Activated naive CD8-positive, alpha-beta T cell treated with anti-CD3 and anti-CD28 coated beads for 36 hours (primary cell): ENCODE measurements at regions not wholly inside any gene's neighbourhood (a gene's known extent, or its start where the extent isn't known, plus 50 kb on each side); places are given as distances from the start of the nearest gene placed in this dataset.
"Not testable (repeated sequence)": the region's sequence is repeated elsewhere in the genome, so short reads cannot be mapped to it uniquely, and the experiment has no call there.

Source experiments
- DNase-seq: peaks from one replicate; pipeline ENCODE4 v3.0.0; 2021
- H3K27ac Mint-ChIP-seq: one replicate; pipeline ENCODE4 v1.8.0; 2022; ENCODE audit warnings: mild to moderate bottlenecking, moderate library complexity, mixed read lengths
- H3K27me3 Mint-ChIP-seq: one replicate; pipeline ENCODE4 v1.8.0; 2022; ENCODE audit warnings: mild to moderate bottlenecking, mixed read lengths
- H3K36me3 Mint-ChIP-seq: one replicate; pipeline ENCODE4 v1.8.0; 2021; ENCODE audit warnings: mild to moderate bottlenecking, mixed read lengths
- H3K4me1 Mint-ChIP-seq: one replicate; pipeline ENCODE4 v1.8.0; 2021; ENCODE audit warnings: mixed read lengths
- H3K4me3 Mint-ChIP-seq: one replicate; pipeline ENCODE4 v1.8.0; 2022; ENCODE audit warnings: mild to moderate bottlenecking, moderate library complexity, mixed read lengths
- H3K9me3 Mint-ChIP-seq: one replicate; pipeline ENCODE4 v1.8.0; 2022; ENCODE audit warnings: mixed read lengths

- DNase-seq: no peak
- no peaks in the 10 kb centered on the region for H3K36me3 Mint-ChIP-seq
- peaks cover 5% of the 10 kb centered on the region for H3K9me3 Mint-ChIP-seq
- H3K27me3 Mint-ChIP-seq: no peaks in the 10 kb centered on the region
- H3K27ac Mint-ChIP-seq: no peak overlapping the region
- no peaks in the 10 kb centered on the region for H3K4me1 Mint-ChIP-seq
- no peak overlapping the region for H3K4me3 Mint-ChIP-seq
Observed at GRCh38 chr13:80685942-80686341, 345.0 kb upstream of the SPRY2 start.

- Mint-ChIP-seq H3K27ac (no peak overlapping the region), H3K4me3 (no peak overlapping the region), H3K4me1 (no peaks in the 10 kb centered on the region), H3K9me3 (peaks cover 3% of the 10 kb centered on the region), H3K27me3 (no peaks in the 10 kb centered on the region), H3K36me3 (no peaks in the 10 kb centered on the region)
- no peak for DNase-seq
Observed at GRCh38 chr13:80684217-80684991, 343.5 kb upstream of the SPRY2 start.

- Mint-ChIP-seq H3K4me3 (no peak overlapping the region), H3K27me3 (no peaks in the 10 kb centered on the region), H3K27ac (no peak overlapping the region), H3K9me3 (peaks cover 5% of the 10 kb centered on the region), H3K4me1 (no peaks in the 10 kb centered on the region), H3K36me3 (no peaks in the 10 kb centered on the region)
- no peak for DNase-seq
Observed at GRCh38 chr13:80680786-80681366, 339.9 kb upstream of the SPRY2 start.

DNA sequence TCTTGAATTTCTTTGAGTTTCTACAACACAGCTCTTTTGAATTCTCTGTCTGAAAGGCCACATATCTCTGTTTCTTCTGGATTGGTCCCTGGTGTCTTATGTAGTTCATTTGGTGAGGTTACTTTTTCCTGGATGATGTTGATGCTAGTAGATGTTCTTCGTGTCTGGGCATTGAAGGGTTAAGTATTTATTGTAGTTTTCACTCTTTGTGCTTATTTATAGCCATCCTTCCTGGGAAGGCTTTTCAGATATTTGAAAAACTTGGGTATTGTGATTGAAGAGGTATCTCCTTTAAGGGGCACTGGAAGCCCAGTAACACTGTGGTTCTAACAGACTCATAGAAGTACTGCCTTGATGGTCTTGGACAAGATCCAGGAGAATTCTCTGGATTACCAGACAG lies 338.5 kb upstream of the SPRY2 start:
- DNase-seq: no peak
- peaks cover 8% of the 10 kb centered on the region for H3K9me3 Mint-ChIP-seq
- H3K4me1 Mint-ChIP-seq: no peaks in the 10 kb centered on the region
- H3K27me3 Mint-ChIP-seq: no peaks in the 10 kb centered on the region
- no peak overlapping the region for H3K4me3 Mint-ChIP-seq
- no peaks in the 10 kb centered on the region for H3K36me3 Mint-ChIP-seq
- no peak overlapping the region for H3K27ac Mint-ChIP-seq

- Mint-ChIP-seq H3K9me3 (peaks cover 8% of the 10 kb centered on the region), H3K4me3 (no peak overlapping the region), H3K27ac (no peak overlapping the region), H3K27me3 (no peaks in the 10 kb centered on the region), H3K4me1 (no peaks in the 10 kb centered on the region), H3K36me3 (no peaks in the 10 kb centered on the region)
- DNase-seq: no peak
Observed at GRCh38 chr13:80677227-80677626, 336.3 kb upstream of the SPRY2 start.

- not testable (repeated sequence) for DNase-seq, H3K27me3 Mint-ChIP-seq, H3K4me3 Mint-ChIP-seq, H3K27ac Mint-ChIP-seq, H3K36me3 Mint-ChIP-seq, H3K9me3 Mint-ChIP-seq, H3K4me1 Mint-ChIP-seq
Observed at GRCh38 chr13:80675442-80675841, 334.5 kb upstream of the SPRY2 start.

GRCh38 chr13:80671773-80672172 lies 330.8 kb upstream of the SPRY2 start:
- Mint-ChIP-seq H3K9me3 (peaks cover 5% of the 10 kb centered on the region), H3K27me3 (no peaks in the 10 kb centered on the region), H3K27ac (no peak overlapping the region), H3K36me3 (no peaks in the 10 kb centered on the region), H3K4me1 (no peaks in the 10 kb centered on the region), H3K4me3 (no peak overlapping the region)
- DNase-seq: no peak

DNA sequence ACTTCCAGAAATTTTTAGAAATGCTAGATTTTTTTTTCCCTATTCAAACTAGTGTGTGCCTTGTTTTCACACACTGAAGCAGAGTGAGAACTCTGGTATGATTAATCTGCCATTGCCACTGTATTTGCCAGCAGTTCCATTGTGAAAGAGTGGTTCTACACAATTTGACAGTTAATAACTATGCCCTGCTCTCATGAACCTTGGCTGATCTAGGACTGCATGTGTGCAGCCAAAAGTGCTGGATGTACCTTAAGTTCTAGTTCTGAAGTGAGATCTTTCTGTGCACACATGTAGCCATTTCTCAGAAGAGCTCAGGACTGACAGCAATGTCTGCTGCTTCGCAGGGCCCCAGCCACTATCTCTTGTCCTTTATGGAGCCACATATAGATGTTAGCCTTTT lies 328.2 kb upstream of the SPRY2 start:
- DNase-seq: no peak
- Mint-ChIP-seq H3K4me3 (no peak overlapping the region), H3K4me1 (no peaks in the 10 kb centered on the region), H3K36me3 (no peaks in the 10 kb centered on the region), H3K27me3 (no peaks in the 10 kb centered on the region), H3K9me3 (no peaks in the 10 kb centered on the region), H3K27ac (no peak overlapping the region)

GRCh38 chr13:80668452-80668851 lies 327.5 kb upstream of the SPRY2 start:
- H3K4me3 Mint-ChIP-seq: no peak overlapping the region
- no peaks in the 10 kb centered on the region for H3K4me1 Mint-ChIP-seq
- no peaks in the 10 kb centered on the region for H3K9me3 Mint-ChIP-seq
- no peaks in the 10 kb centered on the region for H3K36me3 Mint-ChIP-seq
- H3K27me3 Mint-ChIP-seq: no peaks in the 10 kb centered on the region
- H3K27ac Mint-ChIP-seq: no peak overlapping the region
- DNase-seq: no peak

DNA sequence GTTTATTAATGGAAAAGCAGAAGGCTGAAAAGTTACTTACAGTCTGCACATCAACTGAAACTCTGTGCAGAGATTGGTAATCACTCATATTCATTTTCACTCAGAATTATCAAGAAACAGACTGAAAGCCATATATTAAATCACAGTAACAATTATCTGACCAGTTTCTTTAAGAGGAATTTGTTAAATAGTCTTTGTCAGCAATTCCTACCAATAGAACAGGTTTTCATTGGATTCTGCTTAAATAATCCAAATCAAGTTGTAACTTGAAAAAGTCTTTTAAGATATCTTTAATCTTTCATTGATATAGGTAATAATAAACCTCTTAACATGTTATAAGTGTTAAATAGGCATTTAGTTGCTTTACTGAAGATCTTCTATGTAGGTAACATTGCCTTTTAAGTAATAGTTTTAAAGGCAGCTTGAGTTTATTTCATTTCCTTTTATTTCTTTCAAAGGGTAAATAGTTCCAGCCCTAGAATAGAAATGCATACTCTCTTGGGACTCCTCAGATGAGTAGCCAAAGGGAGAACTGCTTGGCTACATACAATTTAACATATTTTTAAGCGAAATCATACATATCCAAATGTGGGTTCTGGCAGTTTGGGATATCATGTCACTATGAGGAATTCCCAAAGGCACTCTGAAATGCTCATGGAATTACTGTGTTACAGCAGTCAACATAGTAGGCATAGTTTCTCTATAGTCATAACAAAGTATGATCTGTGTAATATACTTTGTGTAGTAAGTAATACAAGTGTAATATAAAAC lies 326.0 kb upstream of the SPRY2 start:
- no peaks in the 10 kb centered on the region for H3K27me3 Mint-ChIP-seq
- H3K27ac Mint-ChIP-seq: no peak overlapping the region
- no peaks in the 10 kb centered on the region for H3K36me3 Mint-ChIP-seq
- DNase-seq: no peak
- no peaks in the 10 kb centered on the region for H3K9me3 Mint-ChIP-seq
- no peak overlapping the region for H3K4me3 Mint-ChIP-seq
- no peaks in the 10 kb centered on the region for H3K4me1 Mint-ChIP-seq

DNA sequence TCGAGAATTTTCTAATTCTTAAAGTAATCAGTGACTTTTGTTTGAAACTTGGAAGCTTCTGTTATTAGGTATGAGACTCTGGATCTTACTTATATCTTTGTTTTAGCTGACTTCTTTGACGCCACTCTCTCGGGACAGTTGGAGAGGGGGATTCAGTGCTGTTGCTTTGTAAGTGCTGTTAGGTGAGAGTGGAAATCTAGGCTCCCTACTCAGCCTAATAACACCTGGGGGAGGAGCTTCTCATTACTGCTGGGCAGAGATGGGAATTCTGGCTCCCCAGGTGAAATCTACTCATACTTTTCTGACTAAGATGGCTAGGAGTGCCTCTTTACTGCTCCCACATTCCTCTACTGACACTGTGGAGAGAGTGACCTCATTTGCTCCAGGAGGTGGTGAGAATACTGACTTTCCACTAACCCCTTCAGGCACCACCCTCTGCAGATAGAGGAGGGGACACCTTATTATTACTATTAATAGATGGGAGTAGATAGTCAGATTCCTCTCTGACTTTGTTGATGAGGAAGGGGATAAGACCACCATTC lies 324.9 kb upstream of the SPRY2 start:
- Mint-ChIP-seq H3K4me1 (no peaks in the 10 kb centered on the region), H3K27ac (no peak overlapping the region), H3K27me3 (no peaks in the 10 kb centered on the region), H3K4me3 (no peak overlapping the region), H3K9me3 (no peaks in the 10 kb centered on the region), H3K36me3 (no peaks in the 10 kb centered on the region)
- no peak for DNase-seq

- DNase-seq: no peak
- Mint-ChIP-seq H3K9me3 (no peaks in the 10 kb centered on the region), H3K36me3 (no peaks in the 10 kb centered on the region), H3K4me3 (no peak overlapping the region), H3K27me3 (no peaks in the 10 kb centered on the region), H3K4me1 (no peaks in the 10 kb centered on the region), H3K27ac (no peak overlapping the region)
Observed at GRCh38 chr13:80664950-80665349, 324.0 kb upstream of the SPRY2 start.

GRCh38 chr13:80663788-80664187 lies 322.9 kb upstream of the SPRY2 start:
- H3K27ac Mint-ChIP-seq: no peak overlapping the region
- DNase-seq: no peak

DNA sequence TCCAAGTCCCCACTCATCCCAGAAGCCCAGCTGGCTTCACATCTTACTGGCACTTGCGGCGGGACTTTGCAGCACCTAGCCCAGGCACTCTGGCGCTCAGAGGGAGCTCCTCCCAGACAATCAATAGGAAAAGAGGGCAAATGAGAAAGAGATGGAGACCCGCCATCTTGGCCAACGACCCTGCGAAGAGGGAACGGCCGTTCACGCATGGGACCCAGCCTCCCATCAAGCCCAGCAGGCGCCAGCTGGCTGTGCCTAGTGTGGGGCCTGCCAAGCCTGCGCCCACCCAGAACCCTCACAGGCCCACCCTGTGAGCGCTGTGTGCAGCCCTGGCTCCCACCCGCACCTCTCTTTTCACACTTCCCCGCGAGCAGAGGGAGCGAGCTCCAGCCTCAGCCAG lies 317.8 kb upstream of the SPRY2 start:
- H3K9me3 Mint-ChIP-seq: peaks cover 6% of the 10 kb centered on the region
- no peaks in the 10 kb centered on the region for H3K4me1 Mint-ChIP-seq
- no peak overlapping the region for H3K27ac Mint-ChIP-seq
- H3K4me3 Mint-ChIP-seq: no peak overlapping the region
- no peak for DNase-seq
- H3K27me3 Mint-ChIP-seq: peaks cover 12% of the 10 kb centered on the region
- no peaks in the 10 kb centered on the region for H3K36me3 Mint-ChIP-seq

More at GRCh38 chr13:80663788-80664187, 322.9 kb upstream of the SPRY2 start:
- H3K27me3 Mint-ChIP-seq: no peaks in the 10 kb centered on the region
- no peak overlapping the region for H3K4me3 Mint-ChIP-seq
- no peaks in the 10 kb centered on the region for H3K9me3 Mint-ChIP-seq
- no peaks in the 10 kb centered on the region for H3K36me3 Mint-ChIP-seq
- H3K4me1 Mint-ChIP-seq: no peaks in the 10 kb centered on the region

DNA sequence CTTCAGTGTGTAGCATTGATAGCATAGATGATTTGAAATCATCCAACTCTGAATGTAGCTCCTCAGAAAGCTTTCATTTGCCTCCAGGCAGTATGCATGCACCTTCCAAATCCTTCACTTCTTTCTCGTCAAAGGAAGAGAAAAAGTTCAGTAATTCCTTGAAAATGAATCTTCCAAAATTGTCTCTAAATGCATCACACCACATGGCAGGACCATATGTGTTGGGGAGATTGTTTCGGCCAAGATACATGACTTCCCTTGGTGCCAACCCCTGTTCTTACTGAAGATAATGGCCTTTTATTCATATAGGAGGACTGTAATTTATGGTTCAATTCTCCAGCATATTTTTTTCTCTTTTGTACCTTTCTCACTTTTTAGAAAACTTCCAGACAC lies 315.6 kb upstream of the SPRY2 start:
- Mint-ChIP-seq H3K4me1 (no peaks in the 10 kb centered on the region), H3K27me3 (peaks cover 12% of the 10 kb centered on the region), H3K9me3 (peaks cover 6% of the 10 kb centered on the region), H3K4me3 (no peak overlapping the region), H3K27ac (no peak overlapping the region), H3K36me3 (no peaks in the 10 kb centered on the region)
- DNase-seq: no peak
